CD4-positive, alpha-beta T cell (primary cell): ENCODE measurements at regions not wholly inside any gene's neighbourhood (a gene's known extent, or its start where the extent isn't known, plus 50 kb on each side); places are given as distances from the start of the nearest gene placed in this dataset.

ENCODE experiments used
- ATAC-seq: fragments of 200-7000 bp; cut with Tn5 transposase; one replicate; pipeline ENCODE4 v1.10.0; 2022; ENCODE audit warnings: mild to moderate bottlenecking; ENCODE audit not compliant: poor library complexity
- CTCF ChIA-PET: fragments of 350-600 bp; sonication (Branson Sonifier 250); formaldehyde crosslinking; loops from one replicate; lab custom pipeline; 2021; ENCODE audit warnings: antibody characterized with exemption, inconsistent platforms; lab: Charles Lee
- POLR2A ChIA-PET: fragments of 350-600 bp; sonication (Branson Sonifier 250); formaldehyde crosslinking; loops from one replicate; lab custom pipeline; 2021; ENCODE audit warnings: antibody characterized with exemption, inconsistent platforms; lab: Charles Lee
- DNase-seq, 14 experiments: peaks; one replicate each; pipeline ENCODE4 v3.0.0-alpha.2; 2013 to 2020; ENCODE audit warnings: mixed read lengths in 2 of 14
- H3K27ac ChIP-seq, 2 donors: one replicate each; pipeline versions ENCODE4 v1.5.1 to v1.7.0; 2013; ENCODE audit warnings: low read length in 2 of 2, low read depth in 1 of 2, mild to moderate bottlenecking in 1 of 2
- H3K27me3 ChIP-seq, 2 experiments: 1 replicate in 1 of 2; 2 replicates in 1 of 2; pipeline versions ENCODE4 v1.6.1 to v1.7.0; 2013; ENCODE audit warnings: low read length in 2 of 2, control low read depth in 1 of 2, mild to moderate bottlenecking in 1 of 2, moderate library complexity in 1 of 2; ENCODE audit not compliant: insufficient read depth in 2 of 2, control insufficient read depth in 1 of 2
- H3K36me3 ChIP-seq: one replicate; pipeline ENCODE4 v1.6.1; 2013; ENCODE audit warnings: low read length, control low read depth; ENCODE audit not compliant: insufficient read depth
- H3K4me1 ChIP-seq: one replicate; pipeline ENCODE4 v1.6.1; 2013; ENCODE audit warnings: low read length, control low read depth; ENCODE audit not compliant: insufficient read depth
- H3K4me3 ChIP-seq: one replicate; pipeline ENCODE4 v1.5.1; 2013; ENCODE audit warnings: mild to moderate bottlenecking, low read length, moderate library complexity
- H3K9me3 ChIP-seq, 2 experiments: 1 replicate in 1 of 2; 2 replicates in 1 of 2; pipeline versions ENCODE4 v1.6.1 to v1.7.0; 2013; ENCODE audit warnings: low read length in 2 of 2, mild to moderate bottlenecking in 2 of 2, control low read depth in 1 of 2, moderate library complexity in 1 of 2; ENCODE audit not compliant: control insufficient read depth in 1 of 2, insufficient read depth in 1 of 2
- H3K27ac Mint-ChIP-seq: one replicate; pipeline ENCODE4 v1.8.0; 2020; ENCODE audit warnings: mixed read lengths
- H3K27me3 Mint-ChIP-seq: one replicate; pipeline ENCODE4 v1.8.0; 2021; ENCODE audit warnings: mixed read lengths
- H3K36me3 Mint-ChIP-seq: one replicate; pipeline ENCODE4 v1.8.0; 2021; ENCODE audit warnings: low read depth, mixed read lengths
- H3K4me1 Mint-ChIP-seq: one replicate; pipeline ENCODE4 v1.8.0; 2021; ENCODE audit warnings: low read depth, mixed read lengths
- H3K4me3 Mint-ChIP-seq: one replicate; pipeline ENCODE4 v1.8.0; 2020; ENCODE audit warnings: mild to moderate bottlenecking, mixed read lengths
- H3K9me3 Mint-ChIP-seq: one replicate; pipeline ENCODE4 v1.8.0; 2020; ENCODE audit warnings: mixed read lengths
- CTCF ChIP-seq: fragments of 200-600 bp; IDR thresholded peaks from one replicate; pipeline ENCODE4 v1.8.0; 2022; ENCODE audit warnings: antibody characterized with exemption, mild to moderate bottlenecking
- intact Hi-C, 2 experiments: fragments of 100-400 bp; cut with DNase I in 1 of 2; cut with micrococcal nuclease in 1 of 2; formaldehyde crosslinking; loops; one replicate each; pipeline versions ENCODE4 v1.15.1 to v1.9.0; 2023 to 2025; cut with DNase I, micrococcal nuclease

GRCh38 chr1:57966751-57967406 lies 543.0 kb upstream of the DAB1 start:
- Histone ChIP-seq H3K4me1 (no peaks in the 10 kb centered on the region), H3K9me3 (no peaks in the 10 kb centered on the region), H3K36me3 (no peaks in the 10 kb centered on the region), H3K27me3 (no peaks in the 10 kb centered on the region), H3K27ac (no peak overlapping the region), H3K4me3 (no peak overlapping the region)
- ChIA-PET CTCF (no interaction called here), POLR2A (no interaction called here)
- H3K36me3 Mint-ChIP-seq = no peaks in the 10 kb centered on the region
- intact Hi-C loops = no loop called here
- DNase-seq (no peak), ATAC-seq (no peak)
- H3K27me3 Mint-ChIP-seq = no peaks in the 10 kb centered on the region
- no peak for TF ChIP-seq CTCF
- H3K27ac Mint-ChIP-seq = no peak overlapping the region
- no peaks in the 10 kb centered on the region for H3K9me3 Mint-ChIP-seq
- H3K4me3 Mint-ChIP-seq = no peak overlapping the region
- H3K4me1 Mint-ChIP-seq = no peaks in the 10 kb centered on the region

- intact Hi-C loops = no loop called here
- POLR2A ChIA-PET = no interaction called here
- Histone ChIP-seq H3K27me3 (no peaks in the 10 kb centered on the region), H3K4me3 (no peak overlapping the region), H3K36me3 (no peaks in the 10 kb centered on the region), H3K9me3 (no peaks in the 10 kb centered on the region), H3K4me1 (no peaks in the 10 kb centered on the region), H3K27ac (no peak overlapping the region)
- Mint-ChIP-seq H3K27me3 (no peaks in the 10 kb centered on the region), H3K36me3 (no peaks in the 10 kb centered on the region), H3K4me3 (no peak overlapping the region), H3K9me3 (no peaks in the 10 kb centered on the region), H3K4me1 (no peaks in the 10 kb centered on the region), H3K27ac (no peak overlapping the region)
- CTCF ChIA-PET = no interaction called here
- DNase-seq (no peak), ATAC-seq (no peak)
- no peak for TF ChIP-seq CTCF
Measured at GRCh38 chr1:57966340-57966739, 542.5 kb upstream of the DAB1 start.

- DNase-seq (no peak), ATAC-seq (no peak)
- Histone ChIP-seq H3K9me3 (no peaks in the 10 kb centered on the region), H3K36me3 (no peaks in the 10 kb centered on the region), H3K4me1 (no peaks in the 10 kb centered on the region), H3K27me3 (no peaks in the 10 kb centered on the region), H3K4me3 (no peak overlapping the region), H3K27ac (no peak overlapping the region)
- Mint-ChIP-seq H3K9me3 (no peaks in the 10 kb centered on the region), H3K27me3 (no peaks in the 10 kb centered on the region), H3K36me3 (no peaks in the 10 kb centered on the region), H3K27ac (no peak overlapping the region), H3K4me1 (no peaks in the 10 kb centered on the region), H3K4me3 (no peak overlapping the region)
- no peak for TF ChIP-seq CTCF
- CTCF ChIA-PET = no interaction called here
- POLR2A ChIA-PET = no interaction called here
- intact Hi-C loops = no loop called here
Measured at GRCh38 chr1:57963581-57963980, 539.7 kb upstream of the DAB1 start.
